ENCODE measurements at regions not wholly inside any gene's neighbourhood (a gene's known extent, or its start where the extent isn't known, plus 50 kb on each side); places are given as distances from the start of the nearest gene placed in this dataset.

GRCh38 chr3:75320369-75320768, 343.8 kb upstream of the FRG2C start:
- TF ChIP-seq CTCF (IDR thresholded peaks at IDR 0.05): no peak
- no peak for TF ChIP-seq POLR2A (IDR thresholded peaks at IDR 0.05)

Measured in esophagus squamous epithelium (tissue), 4 donors.